ENCODE measurements at regions not wholly inside any gene's neighbourhood (a gene's known extent, or its start where the extent isn't known, plus 50 kb on each side); places are given as distances from the start of the nearest gene placed in this dataset.

DNA sequence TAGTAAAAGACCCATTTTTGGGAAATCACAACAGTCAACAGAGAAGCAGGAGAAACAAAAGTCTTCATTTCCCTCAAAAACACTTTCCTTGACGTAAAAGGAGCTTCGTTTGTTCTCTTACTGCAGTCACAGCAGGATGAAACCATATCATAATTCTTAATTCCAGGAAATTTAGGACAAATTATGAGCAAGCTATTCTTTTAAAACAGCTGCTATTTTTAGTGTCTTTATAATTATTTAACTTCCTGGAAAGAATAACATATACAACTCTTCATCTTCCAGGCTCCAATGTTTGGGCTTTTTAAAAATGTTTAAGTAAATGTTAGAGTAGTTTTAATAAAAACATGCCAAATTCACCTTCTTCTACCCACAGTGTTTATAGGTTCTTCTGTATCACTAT is 563.5 kb downstream of the LTN1 start:
- no peak for DNase-seq (ENCODE audit: low read depth)
- no peak overlapping the region for H3K4me3 ChIP-seq (ENCODE audit: low read depth, low read length)
- in situ Hi-C loops (cut with HindIII; ENCODE audit: low sequenced_read_pairs), result no loop called here
- TF ChIP-seq CTCF (IDR thresholded peaks at IDR 0.05; ENCODE audit: low read depth, low read length, missing control alignments), result no peak

GRCh38 chr21:28427394-28428022 is 565.2 kb downstream of the LTN1 start:
- in situ Hi-C loops (cut with HindIII; ENCODE audit: low sequenced_read_pairs), result no loop called here
- no peak for TF ChIP-seq CTCF (IDR thresholded peaks at IDR 0.05; ENCODE audit: low read depth, low read length, missing control alignments)
- no peak for DNase-seq (ENCODE audit: low read depth)
- H3K4me3 ChIP-seq (ENCODE audit: low read depth, low read length), result no peak overlapping the region

- no peak for TF ChIP-seq CTCF (IDR thresholded peaks at IDR 0.05; ENCODE audit: low read depth, low read length, missing control alignments)
- H3K4me3 ChIP-seq (ENCODE audit: low read depth, low read length), result no peak overlapping the region
- DNase-seq (ENCODE audit: low read depth), result no peak
- in situ Hi-C loops (cut with HindIII; ENCODE audit: low sequenced_read_pairs), result no loop called here
Observed at GRCh38 chr21:28426545-28426944, 566.1 kb downstream of the LTN1 start.

- no peak overlapping the region for H3K4me3 ChIP-seq (ENCODE audit: low read depth, low read length)
- TF ChIP-seq CTCF (IDR thresholded peaks at IDR 0.05; ENCODE audit: low read depth, low read length, missing control alignments), result no peak
- in situ Hi-C loops (cut with HindIII; ENCODE audit: low sequenced_read_pairs), result no loop called here
- DNase-seq (ENCODE audit: low read depth), result no peak
Observed at GRCh38 chr21:28423521-28424190, 569.0 kb downstream of the LTN1 start.

DNA sequence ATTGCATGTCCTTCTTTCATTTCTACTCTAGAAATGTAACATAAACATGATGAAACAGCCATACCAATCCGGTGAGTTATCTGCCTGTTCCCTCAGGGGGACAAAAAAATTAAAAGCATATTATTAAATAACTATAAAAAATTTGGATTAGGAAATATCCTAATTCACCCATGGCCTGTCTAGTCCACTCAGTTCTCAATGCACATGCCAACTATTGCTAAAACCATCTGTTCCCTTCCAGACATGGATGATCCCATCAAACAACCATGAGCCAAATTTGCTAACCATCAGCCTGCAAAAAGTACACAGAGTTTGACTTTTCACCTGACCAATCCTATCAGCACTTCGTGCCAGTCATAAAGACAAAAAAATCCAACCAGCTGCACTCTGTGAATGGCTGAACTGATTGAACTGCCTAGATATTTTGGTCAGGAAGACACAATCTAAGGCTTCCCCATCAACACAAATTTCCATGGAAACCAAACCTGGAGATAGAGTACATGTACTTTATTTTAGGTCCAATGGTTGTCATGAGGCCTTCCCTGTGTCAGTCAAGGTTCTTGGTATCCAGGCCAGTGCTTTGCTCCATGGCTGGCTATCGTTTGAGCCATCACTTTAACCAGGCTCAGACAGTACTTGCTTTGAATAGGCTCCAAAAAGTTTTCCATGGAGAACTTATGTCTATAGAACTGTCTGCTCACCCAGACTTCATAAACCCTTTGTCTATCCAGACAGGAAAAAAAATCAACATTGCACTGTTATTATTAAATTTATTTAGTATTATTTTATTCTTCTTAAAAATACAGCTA is 570.8 kb downstream of the LTN1 start:
- no peak overlapping the region for H3K4me3 ChIP-seq (ENCODE audit: low read depth, low read length)
- TF ChIP-seq CTCF (IDR thresholded peaks at IDR 0.05; ENCODE audit: low read depth, low read length, missing control alignments), result no peak
- DNase-seq (ENCODE audit: low read depth), result no peak
- in situ Hi-C loops (cut with HindIII; ENCODE audit: low sequenced_read_pairs), result no loop called here

GRCh38 chr21:28419811-28420210 is 572.9 kb downstream of the LTN1 start:
- H3K4me3 ChIP-seq (ENCODE audit: low read depth, low read length), result no peak overlapping the region
- TF ChIP-seq CTCF (IDR thresholded peaks at IDR 0.05; ENCODE audit: low read depth, low read length, missing control alignments), result no peak
- in situ Hi-C loops (cut with HindIII; ENCODE audit: low sequenced_read_pairs), result no loop called here
- no peak for DNase-seq (ENCODE audit: low read depth)

All from astrocyte of the cerebellum (primary cell).